ENCODE measurements at regions not wholly inside any gene's neighbourhood (a gene's known extent, or its start where the extent isn't known, plus 50 kb on each side); places are given as distances from the start of the nearest gene placed in this dataset.

DNA sequence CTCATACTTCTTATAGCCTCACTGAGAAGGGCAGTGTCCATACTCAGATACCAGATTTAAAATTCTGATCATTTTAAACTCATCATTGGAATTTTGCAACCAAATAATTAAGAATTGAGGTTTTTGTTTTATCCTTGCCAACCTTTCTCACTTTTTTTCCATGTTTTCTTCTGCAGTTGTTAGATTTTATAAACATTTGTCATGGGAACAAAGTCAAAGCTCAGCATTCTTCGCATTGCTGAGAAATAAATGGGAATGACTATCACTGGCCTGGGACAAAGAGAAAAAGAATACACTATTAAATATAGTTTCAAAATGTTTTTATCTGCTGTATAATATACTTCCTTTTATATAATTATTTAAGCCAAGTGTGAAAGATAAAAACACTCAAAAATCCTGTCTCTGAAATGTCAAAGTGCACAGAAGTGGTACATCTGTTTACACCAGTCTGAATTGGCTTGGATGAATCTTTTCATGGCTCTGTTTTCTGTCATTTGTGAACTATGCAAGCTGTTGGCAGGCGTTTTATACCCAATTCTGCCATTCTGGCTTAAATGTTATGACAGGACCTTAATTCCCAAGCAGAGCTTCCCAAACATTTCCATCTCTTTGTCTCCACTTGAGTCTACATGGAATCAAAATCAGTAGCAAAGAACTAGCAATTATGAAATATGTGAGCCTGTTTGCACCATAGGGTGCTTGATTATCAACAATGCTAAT lies 249.3 kb upstream of the SYT4 start:
- H3K27ac ChIP-seq (ENCODE audit: low read depth in 1 of 3, low read length in 2 of 3) = no peak overlapping the region
- H3K36me3 ChIP-seq (ENCODE audit: control insufficient read depth in 3 of 3, insufficient read depth in 2 of 3, low read depth in 1 of 3, low read length in 3 of 3) = no peaks in the 10 kb centered on the region
- H3K27me3 ChIP-seq (ENCODE audit: control insufficient read depth in 3 of 3, insufficient read depth in 3 of 3, low read length in 3 of 3) = no peaks in the 10 kb centered on the region
- H3K4me3 ChIP-seq (ENCODE audit: low read depth in 1 of 3, low read length in 3 of 3) = no peak overlapping the region
- 41 to 69% (median 53%) methylated on average over 2 of the region's 2 CpGs for WGBS, 3 donors
- DNase-seq (no peak), FAIRE-seq (no peak)
- H3K9me3 ChIP-seq (ENCODE audit: control insufficient read depth in 2 of 2, insufficient read depth in 1 of 2, low read depth in 1 of 2, low read length in 1 of 2) = no peaks in the 10 kb centered on the region
- H3K4me1 ChIP-seq (ENCODE audit: control insufficient read depth in 3 of 3, insufficient read depth in 2 of 3, low read depth in 1 of 3, low read length in 2 of 3) = no peaks in the 10 kb centered on the region

DNA sequence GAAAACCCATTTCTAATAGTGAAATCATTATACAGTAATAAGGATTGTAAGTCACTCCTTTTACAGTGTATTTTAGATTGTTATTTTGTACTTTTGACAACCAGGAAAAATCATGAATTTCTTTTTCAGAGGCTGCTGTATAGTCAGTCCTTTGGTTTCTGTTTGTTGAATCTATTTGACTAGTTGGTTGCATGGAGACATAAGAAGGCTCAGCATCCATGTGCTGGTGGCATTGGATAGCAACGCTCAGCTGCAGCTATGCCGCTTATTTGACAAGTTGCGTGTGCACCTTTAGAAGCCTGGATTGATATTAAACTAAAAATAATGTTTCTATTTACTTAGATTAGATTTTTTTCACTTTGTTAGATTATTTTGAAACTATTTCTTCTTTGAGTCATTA lies 254.1 kb upstream of the SYT4 start:
- DNase-seq = no peak

DNA sequence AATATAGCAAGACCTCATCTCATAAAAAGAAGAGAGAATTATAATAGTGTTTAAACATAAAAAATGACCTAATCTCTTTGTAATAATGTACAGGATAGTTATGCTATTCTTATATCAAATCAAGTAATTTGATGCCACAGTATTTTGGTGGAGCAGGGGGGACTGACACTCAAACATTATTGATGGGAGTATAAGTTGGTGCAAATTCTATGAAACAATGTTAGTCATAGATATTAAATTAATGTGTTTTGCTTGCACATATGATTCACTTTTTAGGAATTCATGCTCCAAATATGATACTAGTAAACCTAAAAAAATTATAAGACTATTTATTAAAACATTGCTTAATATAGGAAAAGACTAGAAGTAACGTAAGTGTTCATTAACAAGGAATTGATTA lies 256.1 kb upstream of the SYT4 start:
- Histone ChIP-seq H3K4me3 (ENCODE audit: low read depth in 1 of 3, low read length in 3 of 3) (no peak overlapping the region), H3K4me1 (ENCODE audit: control insufficient read depth in 3 of 3, insufficient read depth in 2 of 3, low read depth in 1 of 3, low read length in 2 of 3) (no peaks in the 10 kb centered on the region), H3K9me3 (ENCODE audit: control insufficient read depth in 2 of 2, insufficient read depth in 1 of 2, low read depth in 1 of 2, low read length in 1 of 2) (no peaks in the 10 kb centered on the region), H3K27ac (ENCODE audit: low read depth in 1 of 3, low read length in 2 of 3) (no peak overlapping the region), H3K36me3 (ENCODE audit: control insufficient read depth in 3 of 3, insufficient read depth in 2 of 3, low read depth in 1 of 3, low read length in 3 of 3) (no peaks in the 10 kb centered on the region), H3K27me3 (ENCODE audit: control insufficient read depth in 3 of 3, insufficient read depth in 3 of 3, low read length in 3 of 3) (no peaks in the 10 kb centered on the region)
- no peak for FAIRE-seq
- DNase-seq = no peak
- WGBS, 3 donors = 88 to 94% (median 89%) methylated on average over 1 of the region's 1 CpG

More for the DNA sequence above, 254.1 kb upstream of the SYT4 start:
- no peak for FAIRE-seq
- H3K4me3 ChIP-seq (ENCODE audit: low read depth in 1 of 3, low read length in 3 of 3) = no peak overlapping the region
- 83 to 92% (median 91%) methylated on average over 3 of the region's 3 CpGs for WGBS, 3 donors
- H3K4me1 ChIP-seq (ENCODE audit: control insufficient read depth in 3 of 3, insufficient read depth in 2 of 3, low read depth in 1 of 3, low read length in 2 of 3) = no peaks in the 10 kb centered on the region
- H3K9me3 ChIP-seq (ENCODE audit: control insufficient read depth in 2 of 2, insufficient read depth in 1 of 2, low read depth in 1 of 2, low read length in 1 of 2) = no peaks in the 10 kb centered on the region
- no peaks in the 10 kb centered on the region for H3K27me3 ChIP-seq (ENCODE audit: control insufficient read depth in 3 of 3, insufficient read depth in 3 of 3, low read length in 3 of 3)
- no peak overlapping the region for H3K27ac ChIP-seq (ENCODE audit: low read depth in 1 of 3, low read length in 2 of 3)
- no peaks in the 10 kb centered on the region for H3K36me3 ChIP-seq (ENCODE audit: control insufficient read depth in 3 of 3, insufficient read depth in 2 of 3, low read depth in 1 of 3, low read length in 3 of 3)

DNA sequence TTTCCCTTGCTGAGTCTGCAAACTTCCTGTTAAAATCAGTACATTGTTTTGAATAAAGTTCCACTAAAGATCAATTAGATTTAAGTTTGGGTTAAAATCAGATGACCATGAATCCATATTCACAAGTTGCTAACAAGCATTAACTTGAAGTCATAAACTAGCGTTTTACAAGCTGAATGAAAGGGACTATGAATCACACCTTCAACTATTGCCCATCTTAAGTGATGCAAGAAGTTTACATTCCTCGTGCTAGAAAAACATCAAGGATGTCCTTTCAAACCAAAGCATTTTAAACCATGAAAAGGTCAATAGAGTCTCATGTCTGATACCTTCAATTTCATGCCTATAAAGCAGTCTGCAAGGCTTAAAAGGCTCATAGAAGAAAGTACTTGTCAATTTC lies 257.2 kb upstream of the SYT4 start:
- no peak overlapping the region for H3K4me3 ChIP-seq (ENCODE audit: low read depth in 1 of 3, low read length in 3 of 3)
- H3K27ac ChIP-seq (ENCODE audit: low read depth in 1 of 3, low read length in 2 of 3) = no peak overlapping the region
- DNase-seq (no peak), FAIRE-seq (no peak)
- 11 to 49% (median 25%) methylated on average over 2 of the region's 2 CpGs for WGBS, 3 donors
- no peaks in the 10 kb centered on the region for H3K27me3 ChIP-seq (ENCODE audit: control insufficient read depth in 3 of 3, insufficient read depth in 3 of 3, low read length in 3 of 3)
- H3K9me3 ChIP-seq (ENCODE audit: control insufficient read depth in 2 of 2, insufficient read depth in 1 of 2, low read depth in 1 of 2, low read length in 1 of 2) = no peaks in the 10 kb centered on the region
- H3K36me3 ChIP-seq (ENCODE audit: control insufficient read depth in 3 of 3, insufficient read depth in 2 of 3, low read depth in 1 of 3, low read length in 3 of 3) = no peaks in the 10 kb centered on the region
- H3K4me1 ChIP-seq (ENCODE audit: control insufficient read depth in 3 of 3, insufficient read depth in 2 of 3, low read depth in 1 of 3, low read length in 2 of 3) = no peaks in the 10 kb centered on the region

DNA sequence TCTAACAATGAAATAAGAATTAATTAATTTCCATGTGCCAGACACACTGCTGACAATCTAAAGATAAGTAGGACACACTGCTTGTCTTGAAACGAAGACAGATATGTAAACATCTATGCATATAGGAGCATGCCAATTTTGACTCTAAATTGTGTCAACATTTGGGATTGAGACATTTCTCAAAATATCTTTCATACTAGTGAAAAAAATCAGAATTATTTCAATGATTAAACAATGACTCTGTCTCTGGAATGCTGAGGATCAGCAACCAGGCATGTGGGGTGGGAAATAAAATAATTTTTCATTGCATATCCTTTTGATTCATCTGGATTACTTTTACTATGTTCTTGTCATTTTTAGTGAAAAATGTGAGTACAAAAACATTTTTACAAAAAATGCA lies 262.6 kb upstream of the SYT4 start:
- H3K4me3 ChIP-seq (ENCODE audit: low read depth in 1 of 3, low read length in 3 of 3) = no peak overlapping the region
- H3K27ac ChIP-seq (ENCODE audit: low read depth in 1 of 3, low read length in 2 of 3) = no peak overlapping the region
- no peaks in the 10 kb centered on the region for H3K4me1 ChIP-seq (ENCODE audit: control insufficient read depth in 3 of 3, insufficient read depth in 2 of 3, low read depth in 1 of 3, low read length in 2 of 3)
- no peaks in the 10 kb centered on the region for H3K9me3 ChIP-seq (ENCODE audit: control insufficient read depth in 2 of 2, insufficient read depth in 1 of 2, low read depth in 1 of 2, low read length in 1 of 2)
- no peaks in the 10 kb centered on the region for H3K27me3 ChIP-seq (ENCODE audit: control insufficient read depth in 3 of 3, insufficient read depth in 3 of 3, low read length in 3 of 3)
- WGBS, 3 donors = 35 to 43% (median 36%) methylated on average over 1 of the region's 1 CpG
- no peak for DNase-seq
- no peaks in the 10 kb centered on the region for H3K36me3 ChIP-seq (ENCODE audit: control insufficient read depth in 3 of 3, insufficient read depth in 2 of 3, low read depth in 1 of 3, low read length in 3 of 3)
- FAIRE-seq = no peak

DNA sequence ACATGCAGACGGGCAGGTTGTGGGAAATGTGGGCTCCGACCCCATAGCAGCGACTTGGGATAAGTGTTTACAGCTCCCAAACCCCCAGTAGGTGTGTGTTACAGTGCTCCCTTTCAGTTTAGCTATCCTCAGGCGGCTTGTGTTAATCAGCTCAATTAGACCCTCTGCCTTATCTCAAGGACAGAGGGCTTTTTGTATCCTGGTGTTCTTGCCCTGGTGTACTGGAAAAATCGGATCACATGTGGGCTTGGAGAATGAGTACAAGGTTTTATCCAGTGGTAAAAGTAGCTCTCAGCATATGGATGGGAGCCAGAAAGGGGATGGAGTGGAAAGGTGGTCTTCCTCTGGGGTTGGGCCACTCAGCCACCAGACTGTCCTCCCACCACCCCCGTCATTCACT lies 264.7 kb upstream of the SYT4 start:
- no peaks in the 10 kb centered on the region for H3K9me3 ChIP-seq (ENCODE audit: control insufficient read depth in 2 of 2, insufficient read depth in 1 of 2, low read depth in 1 of 2, low read length in 1 of 2)
- WGBS, 3 donors = 66 to 78% (median 68%) methylated on average over 6 of the region's 6 CpGs
- FAIRE-seq (no peak), DNase-seq (no peak)
- H3K4me3 ChIP-seq (ENCODE audit: low read depth in 1 of 3, low read length in 3 of 3) = no peak overlapping the region
- no peaks in the 10 kb centered on the region for H3K4me1 ChIP-seq (ENCODE audit: control insufficient read depth in 3 of 3, insufficient read depth in 2 of 3, low read depth in 1 of 3, low read length in 2 of 3)
- no peak overlapping the region for H3K27ac ChIP-seq (ENCODE audit: low read depth in 1 of 3, low read length in 2 of 3)
- no peaks in the 10 kb centered on the region for H3K27me3 ChIP-seq (ENCODE audit: control insufficient read depth in 3 of 3, insufficient read depth in 3 of 3, low read length in 3 of 3)
- no peaks in the 10 kb centered on the region for H3K36me3 ChIP-seq (ENCODE audit: control insufficient read depth in 3 of 3, insufficient read depth in 2 of 3, low read depth in 1 of 3, low read length in 3 of 3)

DNA sequence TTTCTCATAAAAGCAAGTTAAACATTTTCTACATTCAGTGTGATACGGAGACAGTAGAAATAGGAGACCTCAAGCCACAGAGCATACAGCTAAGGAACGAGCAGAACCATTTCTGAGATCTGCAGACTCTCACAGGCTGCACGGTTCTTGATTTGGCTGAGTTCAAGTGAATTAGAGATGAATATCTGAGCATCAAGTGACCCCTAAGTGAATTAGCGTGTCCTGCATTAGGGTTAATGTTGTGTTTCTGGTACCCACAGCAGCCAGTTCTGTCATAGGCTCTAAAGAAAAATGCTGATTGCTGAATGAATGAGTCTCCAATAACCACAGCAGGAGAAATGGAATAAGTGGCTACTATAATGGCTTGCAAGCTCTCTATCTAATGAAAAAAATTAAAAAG lies 265.9 kb upstream of the SYT4 start:
- 73 to 75% (median 74%) methylated on average over 4 of the region's 4 CpGs for WGBS, 3 donors
- no peak for FAIRE-seq
- no peaks in the 10 kb centered on the region for H3K36me3 ChIP-seq (ENCODE audit: control insufficient read depth in 3 of 3, insufficient read depth in 2 of 3, low read depth in 1 of 3, low read length in 3 of 3)

DNA sequence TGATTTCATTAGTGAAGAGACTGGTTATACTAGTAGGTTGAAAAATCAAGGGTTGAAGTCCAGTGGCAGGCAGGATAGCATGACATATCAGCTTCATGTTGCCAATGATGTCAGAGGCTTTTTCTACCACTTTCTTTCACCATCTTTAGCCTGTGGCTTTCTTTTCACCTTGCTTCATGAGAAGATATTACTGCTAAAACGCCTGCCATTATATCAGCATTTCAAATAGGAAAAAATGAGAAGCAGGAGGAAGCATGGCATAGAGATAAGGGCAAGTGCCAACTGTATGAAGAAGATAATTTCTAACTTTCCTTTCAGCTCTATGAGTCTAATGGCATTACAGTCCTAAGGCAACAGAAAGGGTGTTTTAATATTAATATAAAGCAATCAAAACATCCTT lies 270.2 kb upstream of the SYT4 start:
- no peak for FAIRE-seq
- 30 to 42% (median 38%) methylated on average over 1 of the region's 1 CpG for WGBS, 3 donors

More for the DNA sequence above, 265.9 kb upstream of the SYT4 start:
- Histone ChIP-seq H3K27ac (ENCODE audit: low read depth in 1 of 3, low read length in 2 of 3) (no peak overlapping the region), H3K9me3 (ENCODE audit: control insufficient read depth in 2 of 2, insufficient read depth in 1 of 2, low read depth in 1 of 2, low read length in 1 of 2) (no peaks in the 10 kb centered on the region), H3K4me3 (ENCODE audit: low read depth in 1 of 3, low read length in 3 of 3) (no peak overlapping the region), H3K27me3 (ENCODE audit: control insufficient read depth in 3 of 3, insufficient read depth in 3 of 3, low read length in 3 of 3) (no peaks in the 10 kb centered on the region), H3K4me1 (ENCODE audit: control insufficient read depth in 3 of 3, insufficient read depth in 2 of 3, low read depth in 1 of 3, low read length in 2 of 3) (no peaks in the 10 kb centered on the region)
- DNase-seq = no peak

DNA sequence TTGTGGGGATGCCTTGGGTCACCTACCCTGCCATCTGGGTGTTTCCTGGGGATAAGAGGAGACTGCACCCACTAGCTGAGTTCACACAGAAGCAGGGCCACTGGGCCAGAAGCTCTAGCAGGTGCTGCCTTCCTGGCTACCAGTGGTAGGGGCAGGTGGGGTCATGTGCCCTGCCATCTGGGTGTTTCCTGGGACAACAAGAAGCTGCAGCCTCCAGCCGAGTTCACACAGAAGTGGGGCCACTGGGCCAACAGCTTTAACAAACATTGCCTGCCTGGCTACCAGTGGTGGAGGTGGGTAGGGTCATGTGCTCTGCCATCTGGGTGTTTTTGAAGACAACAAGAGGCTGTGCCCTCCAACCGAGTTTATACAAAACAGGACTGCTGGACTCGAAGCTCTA lies 282.2 kb upstream of the SYT4 start:
- H3K36me3 ChIP-seq (ENCODE audit: control insufficient read depth in 3 of 3, insufficient read depth in 2 of 3, low read depth in 1 of 3, low read length in 3 of 3) = no peaks in the 10 kb centered on the region
- no peak overlapping the region for H3K4me3 ChIP-seq (ENCODE audit: low read depth in 1 of 3, low read length in 3 of 3)
- FAIRE-seq (no peak), DNase-seq (no peak)
- H3K27ac ChIP-seq (ENCODE audit: low read depth in 1 of 3, low read length in 2 of 3) = no peak overlapping the region
- no peaks in the 10 kb centered on the region for H3K4me1 ChIP-seq (ENCODE audit: control insufficient read depth in 3 of 3, insufficient read depth in 2 of 3, low read depth in 1 of 3, low read length in 2 of 3)
- 79 to 88% (median 87%) methylated on average over 3 of the region's 3 CpGs for WGBS, 3 donors
- H3K27me3 ChIP-seq (ENCODE audit: control insufficient read depth in 3 of 3, insufficient read depth in 3 of 3, low read length in 3 of 3) = peaks cover 0 to 2% (median 0%) of the 10 kb centered on the region in 3 donors
- H3K9me3 ChIP-seq (ENCODE audit: control insufficient read depth in 2 of 2, insufficient read depth in 1 of 2, low read depth in 1 of 2, low read length in 1 of 2) = no peaks in the 10 kb centered on the region

More for the DNA sequence above, 270.2 kb upstream of the SYT4 start:
- Histone ChIP-seq H3K27ac (ENCODE audit: low read depth in 1 of 3, low read length in 2 of 3) (no peak overlapping the region), H3K36me3 (ENCODE audit: control insufficient read depth in 3 of 3, insufficient read depth in 2 of 3, low read depth in 1 of 3, low read length in 3 of 3) (no peaks in the 10 kb centered on the region), H3K27me3 (ENCODE audit: control insufficient read depth in 3 of 3, insufficient read depth in 3 of 3, low read length in 3 of 3) (no peaks in the 10 kb centered on the region), H3K4me1 (ENCODE audit: control insufficient read depth in 3 of 3, insufficient read depth in 2 of 3, low read depth in 1 of 3, low read length in 2 of 3) (no peaks in the 10 kb centered on the region), H3K9me3 (ENCODE audit: control insufficient read depth in 2 of 2, insufficient read depth in 1 of 2, low read depth in 1 of 2, low read length in 1 of 2) (no peaks in the 10 kb centered on the region), H3K4me3 (ENCODE audit: low read depth in 1 of 3, low read length in 3 of 3) (no peak overlapping the region)
- DNase-seq = no peak
